ENCODE measurements at regions not wholly inside any gene's neighbourhood (a gene's known extent, or its start where the extent isn't known, plus 50 kb on each side); places are given as distances from the start of the nearest gene placed in this dataset.

DNA sequence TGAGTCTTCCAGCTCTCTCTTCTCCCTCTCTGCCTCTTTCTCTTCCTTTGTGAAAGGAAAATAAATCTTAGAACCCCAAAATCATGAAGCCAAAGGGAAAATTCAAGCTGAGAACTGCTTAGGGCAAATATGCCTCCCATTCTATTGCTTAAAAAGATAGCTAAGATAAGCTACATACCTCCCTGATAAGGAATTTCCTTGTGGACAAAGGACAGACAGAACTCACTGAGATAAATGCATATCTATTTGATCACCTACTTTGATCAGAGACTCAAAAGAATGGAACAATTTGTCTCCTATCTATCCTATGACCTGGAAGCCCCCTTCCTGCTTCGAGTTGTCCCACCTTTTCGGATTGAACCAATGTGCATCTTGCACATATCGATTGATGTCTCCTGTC, 220.6 kb upstream of the NMUR2 start:
- Histone ChIP-seq H3K9me3 (ENCODE audit: insufficient read depth in 2 of 2, low read depth in 1 of 2, low read length in 1 of 2) (no peaks in the 10 kb centered on the region), H2BK5ac (ENCODE audit: low read depth, low read length) (no peak overlapping the region), H2AK5ac (ENCODE audit: low read depth, low read length) (no peak overlapping the region), H2BK12ac (ENCODE audit: low read depth, low read length) (no peak overlapping the region), H3K4me3 (ENCODE audit: extremely low read depth in 1 of 4, insufficient read depth in 2 of 4, low read depth in 3 of 4, low read length in 4 of 4) (no peak overlapping the region), H3K36me3 (ENCODE audit: control insufficient read depth in 2 of 4, insufficient read depth in 4 of 4, low read length in 3 of 4) (no peaks in the 10 kb centered on the region), H2AFZ (ENCODE audit: low read length) (no peak overlapping the region), H3K9ac (replicated peaks in 1 of 4; ENCODE audit: extremely low read depth in 1 of 4, low read depth in 3 of 4, low read length in 3 of 4) (no peak overlapping the region), H3K18ac (ENCODE audit: extremely low read depth, low read length) (no peak overlapping the region), H4K20me1 (replicated peaks in 1 of 2; ENCODE audit: control insufficient read depth in 1 of 2, insufficient read depth in 2 of 2, low read length in 2 of 2) (no peaks in the 10 kb centered on the region), H3K56ac (replicated peaks; ENCODE audit: insufficient read length, low read depth, low read length) (no peak overlapping the region), H3K4me2 (ENCODE audit: insufficient read depth in 1 of 2, low read depth in 2 of 2, low read length in 2 of 2) (no peak overlapping the region), H3K4me1 (replicated peaks in 1 of 4; ENCODE audit: control insufficient read depth in 3 of 4, insufficient read depth in 4 of 4, low read length in 3 of 4) (peaks cover 0 to 3% (median 0%) of the 10 kb centered on the region in 4 experiments; a peak in 2 of 7 replicates), H4K5ac (ENCODE audit: insufficient read length, low read depth, low read length) (no peak overlapping the region), H2BK20ac (ENCODE audit: low read length) (no peak overlapping the region), H3K23ac (ENCODE audit: insufficient read length) (no peak overlapping the region), H2BK120ac (replicated peaks; ENCODE audit: low read depth, low read length) (no peak overlapping the region), H3K79me1 (ENCODE audit: low read depth, low read length) (no peaks in the 10 kb centered on the region), H4K8ac (ENCODE audit: extremely low read depth, insufficient read depth, low read length) (no peak overlapping the region), H3K27ac (ENCODE audit: low read depth, low read length) (no peak overlapping the region), H3K14ac (ENCODE audit: insufficient read length) (no peak overlapping the region), H3K4ac (replicated peaks; ENCODE audit: insufficient read length, low read depth, low read length) (no peak overlapping the region), H2BK15ac (ENCODE audit: low read length) (no peak overlapping the region), H3K23me2 (ENCODE audit: low read depth, low read length) (no peaks in the 10 kb centered on the region), H3K79me2 (ENCODE audit: control insufficient read depth in 1 of 2, insufficient read depth in 2 of 2, low read length in 2 of 2) (no peaks in the 10 kb centered on the region), H4K91ac (replicated peaks; ENCODE audit: insufficient read length, low read length) (no peak overlapping the region), H3K27me3 (replicated peaks in 1 of 4; ENCODE audit: control insufficient read depth in 3 of 4, extremely low read depth in 1 of 4, insufficient read depth in 3 of 4, low read length in 3 of 4) (no peaks in the 10 kb centered on the region)
- DNase-seq (ENCODE audit: low read depth in 1 of 2, low spot score in 2 of 2) (no peak), FAIRE-seq (no peak)
- CTCF ChIA-PET (ENCODE audit: partially characterized antibody), result no interaction called here
- POLR2A ChIA-PET (ENCODE audit: partially characterized antibody), result no interaction called here
- 96% methylated on average over 3 of the region's 3 CpGs; no CpG with 5 or more reads in 1 of the 2 experiments for WGBS, 2 experiments (ENCODE audit: extremely low coverage in 1 of 2, insufficient coverage in 1 of 2, insufficient read length in 1 of 2, insufficient replicate concordance in 2 of 2, low coverage in 1 of 2, low lambda C conversion rate in 2 of 2, missing lambda C conversion rate in 1 of 2)
- TF ChIP-seq BRCA1 (IDR thresholded peaks at IDR 0.05; ENCODE audit: low read depth, low read length) (no peak), ZNF274 (IDR thresholded peaks at IDR 0.05; ENCODE audit: borderline replicate concordance, extremely low read depth, low read length) (no peak), CREB1 (IDR thresholded peaks at IDR 0.05) (no peak), TBP (IDR thresholded peaks at IDR 0.05; ENCODE audit: low read depth, low read length) (no peak), HDAC2 (IDR thresholded peaks at IDR 0.05; ENCODE audit: borderline replicate concordance in 1 of 2, low read depth in 2 of 2, low read length in 2 of 2) (no peak), ASH2L (IDR thresholded peaks at IDR 0.05; ENCODE audit: low read length) (no peak), TCF12 (IDR thresholded peaks at IDR 0.05; ENCODE audit: low read depth, low read length) (no peak), SP4 (IDR thresholded peaks at IDR 0.05; ENCODE audit: low read length) (no peak), CHD2 (IDR thresholded peaks at IDR 0.05; ENCODE audit: low read length) (no peak), CBX8 (IDR thresholded peaks at IDR 0.05; ENCODE audit: borderline replicate concordance, low read depth, low read length) (no peak), EP300 (IDR thresholded peaks at IDR 0.05; ENCODE audit: borderline replicate concordance in 1 of 2, low read depth in 2 of 2, low read length in 2 of 2) (no peak), CHD1 (IDR thresholded peaks at IDR 0.05; ENCODE audit: low read depth, low read length) (no peak), MAFK (IDR thresholded peaks at IDR 0.05; ENCODE audit: low read depth, low read length) (no peak), GABPA (IDR thresholded peaks at IDR 0.05; ENCODE audit: borderline replicate concordance, insufficient read depth, low read length) (no peak), CBX5 (IDR thresholded peaks at IDR 0.05; ENCODE audit: low read depth, low read length) (no peak)
- TF ChIP-seq, protein P1, sequence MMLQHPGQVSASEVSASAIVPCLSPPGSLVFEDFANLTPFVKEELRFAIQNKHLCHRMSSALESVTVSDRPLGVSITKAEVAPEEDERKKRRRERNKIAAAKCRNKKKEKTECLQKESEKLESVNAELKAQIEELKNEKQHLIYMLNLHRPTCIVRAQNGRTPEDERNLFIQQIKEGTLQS (IDR thresholded peaks at IDR 0.05; ENCODE audit: insufficient read depth, low read depth, low read length), result no peak
